Inflammatory macrophage (primary cell): ENCODE measurements at regions not wholly inside any gene's neighbourhood (a gene's known extent, or its start where the extent isn't known, plus 50 kb on each side); places are given as distances from the start of the nearest gene placed in this dataset.
A peak's percentile ranks its signal among the peaks of the same experiment; 100 is the strongest.

Experiments used
- DNase-seq, 2 donors: peaks; one replicate each; pipeline ENCODE4 v3.0.0-alpha.2; 2020 to 2022

GRCh38 chr1:87568005-87568404, 239.3 kb downstream of the LMO4 start:
- DNase-seq, result no peak

GRCh38 chr1:87568911-87569310, 240.2 kb downstream of the LMO4 start:
- DNase-seq, result no peak

GRCh38 chr1:87572008-87572407, 243.3 kb downstream of the LMO4 start:
- no peak for DNase-seq

GRCh38 chr1:87572891-87573290, 244.2 kb downstream of the LMO4 start:
- no peak for DNase-seq

- DNase-seq, result no peak
These were observed 246.8 kb downstream of the LMO4 start for GRCh38 chr1:87575528-87575927.

- no peak for DNase-seq
These were observed 249.8 kb downstream of the LMO4 start for GRCh38 chr1:87578464-87578863.

- DNase-seq, result no peak
These were observed 254.8 kb downstream of the LMO4 start for GRCh38 chr1:87583459-87583858.

GRCh38 chr1:87584586-87584985, 255.9 kb downstream of the LMO4 start:
- no peak for DNase-seq

- no peak for DNase-seq
These were observed 257.8 kb downstream of the LMO4 start for GRCh38 chr1:87586501-87586900.

- peak; percentile 18 to 37 for DNase-seq
These were observed 259.8 kb downstream of the LMO4 start for GRCh38 chr1:87588495-87588894.

- DNase-seq, result no peak
These were observed 262.8 kb downstream of the LMO4 start for GRCh38 chr1:87591492-87591891.

GRCh38 chr1:87592156-87592555, 263.5 kb downstream of the LMO4 start:
- DNase-seq, result no peak

GRCh38 chr1:87594736-87595383, 266.2 kb downstream of the LMO4 start:
- DNase-seq, result no peak

- no peak for DNase-seq
These were observed 266.7 kb downstream of the LMO4 start for GRCh38 chr1:87595384-87595781.

- no peak for DNase-seq
These were observed 269.7 kb downstream of the LMO4 start for GRCh38 chr1:87598429-87598828.

- no peak for DNase-seq
These were observed 270.9 kb downstream of the LMO4 start for GRCh38 chr1:87599569-87599968.

GRCh38 chr1:87600055-87600850, 271.6 kb downstream of the LMO4 start:
- DNase-seq, result no peak

- DNase-seq, result no peak
These were observed 272.2 kb downstream of the LMO4 start for GRCh38 chr1:87600854-87601253.

- DNase-seq, result no peak
These were observed 274.9 kb downstream of the LMO4 start for GRCh38 chr1:87603626-87604025.

GRCh38 chr1:87612956-87613355, 284.3 kb downstream of the LMO4 start:
- no peak for DNase-seq

GRCh38 chr1:87615491-87615890, 286.8 kb downstream of the LMO4 start:
- DNase-seq, result no peak

GRCh38 chr1:87615901-87616300, 287.2 kb downstream of the LMO4 start:
- no peak for DNase-seq

GRCh38 chr1:87620807-87621206, 292.1 kb downstream of the LMO4 start:
- no peak for DNase-seq

- DNase-seq, result no peak
These were observed 301.0 kb downstream of the LMO4 start for GRCh38 chr1:87629673-87630072.
